ENCODE measurements at regions not wholly inside any gene's neighbourhood (a gene's known extent, or its start where the extent isn't known, plus 50 kb on each side); places are given as distances from the start of the nearest gene placed in this dataset.
"Not testable (repeated sequence)": the region's sequence is repeated elsewhere in the genome, so short reads cannot be mapped to it uniquely, and the experiment has no call there.

DNA sequence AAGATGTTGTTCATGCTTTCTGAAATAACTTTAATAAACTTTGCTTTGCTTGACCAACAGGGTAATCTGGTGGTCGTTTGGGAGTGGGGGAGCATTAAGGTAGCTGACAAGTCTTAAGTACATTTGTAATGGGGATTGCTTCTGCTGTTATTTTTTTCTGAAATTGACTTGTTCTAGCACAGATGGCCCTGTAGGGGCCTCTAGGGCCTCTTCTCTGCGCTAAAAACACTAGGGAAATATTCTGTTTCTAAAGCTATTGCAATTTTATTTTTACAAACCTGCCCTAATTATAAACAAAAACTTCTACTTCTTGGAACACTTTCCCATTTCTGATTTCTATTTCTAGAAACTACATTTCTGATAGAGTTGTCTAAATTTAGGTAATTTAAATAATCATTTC lies 191.3 kb upstream of the KCNJ3 start:
- no peak for DNase-seq

DNA sequence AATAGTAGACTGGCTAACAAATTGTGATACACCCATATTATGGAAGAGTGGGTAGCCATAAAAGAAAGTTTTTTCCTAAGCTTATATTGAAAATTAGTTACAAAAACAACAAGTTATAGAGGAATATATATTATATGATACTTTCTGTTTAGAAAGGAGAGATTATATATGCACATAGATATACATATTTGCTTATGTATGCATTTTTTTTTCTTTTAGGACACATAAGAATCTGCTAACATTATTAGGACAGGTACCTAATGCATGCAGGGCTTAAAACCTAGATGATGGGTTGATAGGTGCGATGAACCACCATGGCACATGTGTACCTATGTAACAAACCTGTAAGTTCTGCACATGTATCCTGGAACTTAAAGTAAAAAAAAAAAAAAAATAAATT lies 179.6 kb upstream of the KCNJ3 start:
- DNase-seq, result no peak

DNA sequence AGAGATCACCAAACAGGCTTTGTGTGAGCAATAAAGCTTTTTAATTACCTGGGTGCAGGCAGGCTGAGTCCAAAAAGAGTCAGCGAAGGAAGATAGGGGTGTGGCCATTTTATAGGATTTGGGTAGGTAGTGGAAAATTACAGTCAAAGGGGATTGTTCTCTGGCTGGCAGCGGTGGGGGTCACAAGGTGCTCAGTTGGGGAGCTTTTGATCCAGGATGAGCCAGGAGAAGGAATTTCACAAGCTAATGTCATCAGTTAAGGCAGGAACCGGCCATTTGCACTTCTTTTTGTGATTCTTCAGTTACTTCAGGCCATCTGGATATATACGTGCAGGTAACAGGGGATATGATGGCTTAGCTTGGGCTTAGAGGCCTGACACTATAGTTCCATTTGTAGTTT lies 177.5 kb upstream of the KCNJ3 start:
- not testable (repeated sequence) for DNase-seq

DNA sequence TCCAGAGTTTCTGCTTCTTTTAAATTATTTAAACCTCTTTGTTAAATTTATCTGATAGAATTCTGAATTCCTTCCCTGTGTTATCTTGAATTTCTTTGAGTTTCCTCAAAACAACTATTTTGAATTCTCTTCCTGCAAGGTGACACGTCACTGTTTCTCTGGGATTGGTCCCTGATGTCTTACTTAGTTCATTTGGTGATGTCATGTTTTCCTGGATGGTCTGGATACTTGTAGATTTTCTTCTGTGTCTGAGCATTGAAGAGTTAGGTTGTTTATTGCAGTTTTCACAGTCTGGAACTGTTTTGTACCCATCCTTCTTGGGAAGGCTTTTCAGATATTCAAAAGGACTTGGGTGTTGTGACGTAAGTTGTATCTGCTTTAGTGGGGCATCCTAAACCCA lies 172.3 kb upstream of the KCNJ3 start:
- no peak for DNase-seq

DNA sequence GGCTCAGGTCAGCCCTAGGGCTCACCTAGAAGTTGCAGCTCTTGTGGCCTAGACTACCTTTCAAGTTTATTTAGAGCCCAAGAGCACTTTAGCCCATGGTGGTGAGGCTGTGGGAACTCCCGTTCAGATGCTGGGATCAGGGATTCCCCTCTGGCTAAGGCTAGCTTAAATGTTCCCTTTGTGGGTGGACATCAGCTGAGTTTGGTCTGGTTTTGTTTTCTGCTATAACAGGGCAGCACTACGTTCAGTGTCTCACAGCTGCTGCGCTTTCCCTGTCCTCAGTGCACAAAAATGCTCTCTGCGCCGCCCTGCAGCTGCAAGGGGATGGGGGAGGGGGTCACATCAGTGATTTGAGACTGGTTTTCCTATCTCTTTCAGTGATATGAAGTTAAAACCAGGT lies 170.5 kb upstream of the KCNJ3 start:
- no peak for DNase-seq

DNA sequence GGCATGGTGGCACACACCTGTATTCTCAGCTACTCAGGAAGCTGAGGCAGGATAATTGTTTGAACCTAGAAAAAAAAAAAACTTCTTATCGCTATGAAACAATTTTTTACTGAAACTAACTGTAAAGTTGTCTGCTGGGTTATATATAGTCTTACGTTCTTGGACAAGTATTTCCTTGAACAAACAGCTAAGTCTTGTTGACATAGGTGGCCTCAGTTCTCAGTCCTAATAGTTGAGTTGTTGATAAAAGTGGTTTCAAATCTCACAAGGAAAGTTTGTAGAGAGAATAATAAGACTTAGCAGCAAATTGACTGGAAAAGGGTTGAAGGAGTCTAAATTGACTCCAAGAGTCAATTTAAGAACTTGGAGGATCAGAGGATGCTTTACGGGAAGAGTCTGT lies 166.5 kb upstream of the KCNJ3 start:
- DNase-seq, result no peak

- DNase-seq, result no peak
Observed at GRCh38 chr2:154532763-154533162, 165.7 kb upstream of the KCNJ3 start.

DNA sequence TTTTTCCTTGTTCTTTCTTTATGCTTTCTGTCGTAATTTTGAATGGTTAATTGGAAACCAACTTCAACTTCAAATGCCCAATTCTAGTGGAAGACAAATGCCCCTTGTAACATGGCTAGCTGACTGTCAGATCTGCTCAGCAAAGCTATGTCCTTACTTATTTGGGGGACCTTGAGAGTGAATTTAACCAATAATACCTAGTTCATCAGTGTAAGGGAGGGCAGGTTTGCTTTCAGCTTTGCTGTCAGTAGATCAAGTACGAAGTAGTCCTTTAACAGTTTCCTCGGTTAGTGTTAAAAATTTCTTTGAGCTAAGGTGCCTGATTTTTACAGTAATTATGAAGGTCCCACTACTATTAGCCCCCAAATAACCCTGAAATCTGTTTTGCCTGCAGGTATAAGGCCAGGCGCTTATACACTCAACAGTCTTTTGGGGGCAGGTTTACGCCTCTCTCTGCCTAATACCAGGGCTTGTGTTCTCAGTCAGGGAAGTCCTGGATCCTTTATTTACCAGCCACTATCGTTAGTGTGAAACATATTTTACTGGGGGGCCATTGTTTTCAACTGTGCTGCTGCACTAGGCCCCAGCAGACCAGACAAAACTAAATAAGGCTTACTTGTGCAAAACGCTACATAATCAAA lies 165.1 kb upstream of the KCNJ3 start:
- DNase-seq, result no peak

GRCh38 chr2:154537024-154537423 lies 161.5 kb upstream of the KCNJ3 start:
- DNase-seq, result no peak

- no peak for DNase-seq
Observed at GRCh38 chr2:154537843-154538450, 160.5 kb upstream of the KCNJ3 start.

DNA sequence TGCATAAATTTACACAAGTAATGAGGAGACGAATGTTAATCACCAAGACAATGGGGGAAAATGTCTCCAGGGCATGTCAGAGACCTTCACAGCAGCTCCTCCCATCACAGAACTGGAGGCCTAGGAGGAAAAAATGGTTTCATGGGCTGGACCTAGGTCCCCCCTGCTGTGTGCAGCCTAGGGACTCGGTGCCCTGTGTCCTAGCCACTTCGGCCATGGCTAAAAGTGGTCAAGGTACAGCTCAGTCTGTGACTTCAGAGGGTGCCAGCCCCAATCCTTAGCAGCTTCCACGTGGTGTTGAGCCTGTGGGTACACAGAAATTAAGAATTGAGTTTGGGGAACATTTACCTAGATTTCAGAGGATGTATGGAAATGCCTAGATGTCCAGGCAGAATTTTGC lies 152.2 kb upstream of the KCNJ3 start:
- no peak for DNase-seq

DNA sequence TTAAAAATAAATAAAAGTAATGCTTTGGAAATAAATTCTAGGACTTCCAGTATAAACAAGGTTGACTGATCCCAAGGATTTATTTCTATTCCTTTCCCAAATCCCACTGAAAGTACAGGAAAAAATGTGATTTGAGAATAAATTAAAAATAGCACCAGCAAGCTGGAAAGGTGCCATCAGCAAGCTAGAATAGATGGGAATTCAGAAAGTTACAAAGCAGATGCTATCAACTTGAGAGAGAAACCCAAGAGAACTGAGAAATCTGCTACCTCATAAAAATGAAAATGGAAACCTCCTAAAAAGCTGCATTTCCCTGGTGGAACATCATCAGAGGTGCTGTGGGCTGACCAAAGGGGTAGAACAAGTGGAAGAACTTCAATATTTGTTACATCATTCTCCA lies 148.6 kb upstream of the KCNJ3 start:
- DNase-seq, result no peak

DNA sequence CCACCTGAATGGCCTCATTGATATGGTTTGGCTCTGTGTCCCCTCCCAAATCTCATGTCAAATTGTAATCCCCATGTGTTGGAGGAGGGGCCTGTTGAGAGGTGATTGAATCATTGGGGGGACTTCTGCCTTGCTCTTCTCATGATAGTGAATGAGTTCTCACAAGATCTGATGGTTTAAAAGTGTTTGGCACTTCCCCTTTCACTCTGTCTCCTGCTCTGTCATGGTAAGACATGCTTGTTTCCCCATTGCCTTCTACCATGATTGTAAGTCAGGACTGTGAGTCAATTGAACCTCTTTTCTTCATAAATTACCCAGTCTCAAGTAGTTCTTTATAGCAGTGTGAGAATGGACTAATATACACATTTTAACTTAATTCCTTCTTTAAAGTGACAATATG lies 146.8 kb upstream of the KCNJ3 start:
- no peak for DNase-seq

- DNase-seq, result no peak
Observed at GRCh38 chr2:154554046-154554445, 144.4 kb upstream of the KCNJ3 start.

- no peak for DNase-seq
Observed at GRCh38 chr2:154555710-154556109, 142.8 kb upstream of the KCNJ3 start.

DNA sequence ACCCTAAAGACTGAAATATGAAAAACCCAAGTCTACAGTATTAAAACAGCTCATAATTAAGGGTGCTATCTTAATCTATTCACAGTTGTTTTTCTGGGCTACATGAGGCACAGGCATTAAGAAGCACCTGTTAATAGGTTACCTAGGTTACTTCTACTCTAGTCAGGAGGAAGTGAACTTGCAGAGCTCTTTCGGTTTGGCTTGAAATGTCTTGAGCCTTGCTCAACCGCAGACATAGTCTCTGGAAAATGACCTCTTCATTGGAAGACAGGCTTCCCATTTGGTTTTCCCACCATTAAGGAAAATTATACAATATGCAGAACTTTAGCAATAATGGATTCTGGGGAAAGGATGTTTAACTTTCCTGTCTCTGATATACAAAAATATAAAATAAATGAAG lies 142.3 kb upstream of the KCNJ3 start:
- DNase-seq, result no peak

DNA sequence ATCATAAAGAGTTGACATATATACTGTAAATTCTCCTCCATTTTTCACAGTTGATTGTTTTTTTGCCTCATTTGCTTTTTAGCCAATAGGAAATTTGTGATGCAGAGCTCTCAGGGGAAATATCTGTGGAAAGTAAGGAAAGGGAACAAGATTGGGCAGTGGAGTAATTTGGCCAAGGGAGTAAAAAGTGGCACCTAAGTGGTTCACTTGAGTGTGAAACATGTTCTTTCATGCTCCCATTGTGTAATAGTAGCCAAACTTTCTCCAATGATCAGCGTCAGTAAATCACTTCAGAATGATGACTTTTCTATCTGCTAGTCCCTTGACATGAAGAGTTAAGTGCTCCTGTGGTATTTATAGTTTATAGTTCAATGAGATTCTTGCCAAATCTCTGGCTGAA lies 141.9 kb upstream of the KCNJ3 start:
- no peak for DNase-seq

- DNase-seq, result no peak
Observed at GRCh38 chr2:154557906-154558305, 140.6 kb upstream of the KCNJ3 start.

DNA sequence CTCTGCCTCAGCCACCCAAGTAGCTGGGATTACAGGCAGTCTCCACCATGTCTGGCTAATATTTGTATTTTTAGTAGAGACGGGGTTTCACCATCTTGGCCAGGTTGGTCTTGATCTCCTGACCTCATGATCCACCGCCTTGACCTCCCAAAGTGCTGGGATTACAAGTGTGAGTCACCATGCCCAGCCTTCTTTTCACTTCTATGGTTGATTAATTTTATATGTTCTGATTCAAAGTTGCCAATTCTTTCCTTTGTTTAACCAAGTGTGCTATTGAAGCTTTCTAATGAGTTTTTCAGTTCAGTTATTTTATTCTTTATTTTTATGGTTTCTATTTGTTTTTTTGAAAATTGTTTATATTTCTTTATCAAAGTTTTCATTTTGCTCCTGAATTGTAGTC lies 133.1 kb upstream of the KCNJ3 start:
- no peak for DNase-seq

DNA sequence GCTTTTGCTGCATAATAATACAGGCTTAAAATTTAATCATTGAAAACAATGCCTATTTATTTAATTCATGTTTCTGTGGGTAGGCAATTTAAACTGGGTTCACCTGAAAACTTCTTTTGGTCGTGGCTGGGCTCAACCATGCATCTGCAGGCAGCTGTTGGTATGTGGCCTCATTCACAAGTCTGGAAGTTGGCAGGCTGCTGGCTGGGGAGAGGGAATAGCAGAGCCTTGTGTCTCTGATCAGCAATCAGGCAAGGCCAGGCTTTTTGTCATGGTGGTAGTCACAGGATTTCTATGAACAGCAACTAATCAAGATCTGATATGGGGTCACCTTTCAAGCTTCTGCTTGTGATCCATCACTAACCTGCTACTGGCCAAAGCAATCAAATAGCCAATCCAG lies 130.1 kb upstream of the KCNJ3 start:
- DNase-seq, result no peak

DNA sequence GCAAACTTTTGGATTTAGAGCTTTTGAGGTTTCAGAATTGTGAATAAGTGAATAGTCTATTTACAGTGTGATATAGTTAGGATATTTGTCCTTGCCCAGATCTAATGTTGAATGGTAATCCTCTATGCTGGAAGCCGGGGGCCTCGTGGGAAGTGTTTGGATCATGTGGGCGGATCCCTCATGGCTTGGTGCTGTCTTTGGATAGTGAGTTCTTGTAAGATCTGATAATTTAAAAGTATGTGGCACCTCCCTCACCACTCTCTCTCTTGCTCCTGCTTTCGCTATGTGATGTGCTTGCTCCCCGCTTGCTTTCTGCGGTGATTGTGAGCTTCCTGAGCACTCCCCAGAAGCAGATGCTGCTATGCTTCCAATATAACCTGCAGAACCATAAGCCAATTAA lies 128.0 kb upstream of the KCNJ3 start:
- no peak for DNase-seq

DNA sequence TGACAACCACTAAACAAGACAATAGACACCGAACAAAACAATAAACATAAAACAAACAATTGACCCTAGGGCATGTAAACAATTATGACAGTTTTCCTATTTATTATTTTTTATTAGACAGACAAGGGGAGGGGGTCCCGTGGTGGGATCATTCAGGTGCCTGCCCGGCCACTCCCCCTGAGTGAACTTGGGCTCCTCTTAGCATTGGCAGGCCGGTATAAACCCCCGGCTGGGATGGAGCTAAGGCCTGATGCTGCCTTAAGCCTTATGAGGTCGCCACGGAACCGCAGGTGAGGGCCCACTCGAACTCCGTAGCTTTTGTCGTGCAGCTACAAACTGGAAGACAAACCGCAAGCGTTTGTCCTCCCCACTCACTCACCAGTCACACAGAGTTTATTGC lies 121.8 kb upstream of the KCNJ3 start:
- not testable (repeated sequence) for DNase-seq

DNA sequence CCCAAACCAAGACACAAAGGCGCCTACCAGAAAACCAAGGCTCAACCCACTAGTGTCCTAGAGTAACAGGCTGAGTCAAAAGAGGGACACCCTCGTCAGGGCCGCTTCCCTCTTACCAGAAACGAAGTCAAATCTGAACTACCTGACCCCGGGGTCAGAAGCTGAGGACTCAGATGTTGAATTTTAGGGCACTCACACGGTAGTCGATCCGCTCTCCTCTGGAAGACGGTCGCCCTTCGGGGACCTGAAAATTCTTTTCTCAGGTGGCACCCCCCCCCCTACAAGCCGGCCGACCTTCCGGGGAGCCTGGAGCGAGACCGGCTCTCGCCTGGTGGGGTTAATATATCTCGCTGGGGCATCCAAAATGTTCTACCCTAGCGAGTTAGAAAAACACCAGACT lies 121.1 kb upstream of the KCNJ3 start:
- DNase-seq, result no peak

GRCh38 chr2:154580767-154581166 lies 117.7 kb upstream of the KCNJ3 start:
- no peak for DNase-seq

- DNase-seq, result not testable (repeated sequence)
Observed at GRCh38 chr2:154582694-154583093, 115.8 kb upstream of the KCNJ3 start.
